GM10248 (cell line): ENCODE measurements at regions not wholly inside any gene's neighbourhood (a gene's known extent, or its start where the extent isn't known, plus 50 kb on each side); places are given as distances from the start of the nearest gene placed in this dataset.

ENCODE experiments used
- CTCF ChIA-PET: fragments of 300-600 bp; sonication (Branson Sonifier 250); formaldehyde crosslinking; extraction: SDS; loops from one replicate; lab custom pipeline; 2021; ENCODE audit warnings: antibody characterized with exemption; lab: Yijun Ruan, JAX
- POLR2A ChIA-PET: fragments of 350-650 bp; sonication (Branson Sonifier 250); formaldehyde crosslinking; extraction: SDS; loops from one replicate; lab custom pipeline; 2020; ENCODE audit warnings: antibody characterized with exemption; lab: Yijun Ruan, JAX
- DNase-seq: peaks from one replicate; pipeline ENCODE4 v3.0.0; 2012; ENCODE audit errors: extremely low spot score
- CTCF ChIP-seq: IDR thresholded peaks from 2 replicates; pipeline ENCODE4 v1.5.1; 2012; ENCODE audit warnings: mild to moderate bottlenecking, low read depth; ENCODE audit errors: extremely low read depth, missing control alignments, control extremely low read depth

- no peak for DNase-seq
- ChIA-PET POLR2A (no interaction called here), CTCF (interaction anchor here (1.1 to 2.3 kb wide), 3 partner anchors 10 to 540 kb away, joined by 3 to 7 read pairs (median 4); no protein-coding TSS in a partner anchor)
- TF ChIP-seq CTCF: no peak
Measured at GRCh38 chr5:60350794-60351193, 349.2 kb downstream of the DEPDC1B start.

- TF ChIP-seq CTCF: no peak
- no peak for DNase-seq
- ChIA-PET CTCF (no interaction called here), POLR2A (no interaction called here)
Measured at GRCh38 chr5:60349891-60350415, 350.0 kb downstream of the DEPDC1B start.

GRCh38 chr5:60346393-60346792 lies 353.6 kb downstream of the DEPDC1B start:
- CTCF ChIA-PET: interaction anchor here (1.7 kb wide), 1 partner anchor 9 kb away, joined by 5 read pairs; no protein-coding TSS in a partner anchor
- no peak for DNase-seq
- POLR2A ChIA-PET: no interaction called here
- no peak for TF ChIP-seq CTCF

DNA sequence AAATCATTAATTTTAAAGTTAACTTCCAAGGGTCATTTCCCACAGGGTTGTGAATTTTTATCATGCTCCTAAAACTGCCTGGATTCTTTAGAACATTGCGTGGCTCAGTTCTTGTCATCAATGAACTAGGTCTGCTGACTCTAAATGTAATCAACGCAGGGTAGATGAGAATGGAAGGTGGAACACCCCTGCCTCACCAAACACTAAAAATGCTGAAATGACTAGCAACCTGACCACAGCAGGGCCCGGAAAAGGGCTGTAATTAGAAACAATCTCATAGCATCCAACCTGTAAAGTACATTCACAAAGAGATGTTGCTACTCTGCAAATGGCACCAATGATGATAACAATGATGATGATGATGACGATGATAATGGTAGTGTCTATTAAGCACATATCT lies 356.9 kb downstream of the DEPDC1B start:
- POLR2A ChIA-PET: no interaction called here
- no peak for TF ChIP-seq CTCF
- DNase-seq: no peak
- CTCF ChIA-PET: interaction anchor here (2.3 kb wide), 1 partner anchor 21 kb away, joined by 8 read pairs; no protein-coding TSS in a partner anchor

- DNase-seq: peak; percentile 31
- POLR2A ChIA-PET: no interaction called here
- no peak for TF ChIP-seq CTCF
- CTCF ChIA-PET: interaction anchor here (2.3 kb wide), 1 partner anchor 23 kb away, joined by 8 read pairs; no protein-coding TSS in a partner anchor
Measured at GRCh38 chr5:60340965-60341471, 358.9 kb downstream of the DEPDC1B start.

DNA sequence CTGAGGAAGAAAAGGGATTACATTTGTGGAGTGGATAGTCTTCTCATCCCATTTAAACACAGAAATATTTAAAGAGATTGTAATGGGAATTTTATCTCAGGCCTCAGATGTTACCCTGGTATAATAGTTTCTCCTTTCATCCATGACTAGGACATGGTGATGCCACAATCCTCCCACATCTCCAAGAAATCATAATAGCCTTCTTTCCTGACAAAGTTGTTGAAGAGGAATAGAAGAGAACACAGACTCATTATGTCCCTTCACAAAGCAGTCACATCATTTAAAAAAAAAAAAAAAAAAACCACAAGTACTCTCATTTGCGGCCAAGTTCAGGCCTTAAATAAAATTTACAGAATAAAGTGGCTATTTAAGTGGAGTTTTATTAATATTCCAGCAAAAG lies 359.6 kb downstream of the DEPDC1B start:
- CTCF ChIA-PET: no interaction called here
- POLR2A ChIA-PET: no interaction called here
- DNase-seq: no peak

More for the DNA sequence above, 359.6 kb downstream of the DEPDC1B start:
- no peak for TF ChIP-seq CTCF
